ENCODE measurements at regions not wholly inside any gene's neighbourhood (a gene's known extent, or its start where the extent isn't known, plus 50 kb on each side); places are given as distances from the start of the nearest gene placed in this dataset.

DNA sequence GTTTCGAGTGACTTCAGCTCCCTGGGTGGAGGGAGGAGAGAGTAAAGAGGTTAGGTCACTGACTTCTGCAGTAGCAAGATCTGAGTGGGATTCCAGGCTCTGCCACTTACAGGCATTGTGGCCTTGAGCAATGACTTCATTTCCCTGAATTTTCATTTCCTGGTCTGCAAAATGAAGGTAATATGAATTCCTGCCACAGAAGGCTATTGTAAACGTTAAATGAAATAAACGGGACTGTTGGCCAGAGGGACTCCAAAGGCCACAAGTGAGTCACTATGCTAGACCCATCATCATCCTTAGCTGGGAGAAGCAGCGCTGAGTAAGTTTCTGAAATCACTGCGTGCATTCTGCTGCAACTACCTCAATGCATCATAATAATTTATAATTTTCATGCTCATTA lies 807.8 kb downstream of the AACS start:
- H3K9me3 Mint-ChIP-seq (ENCODE audit: low read depth), result no peaks in the 10 kb centered on the region
- no peak for DNase-seq (ENCODE audit: low spot score, unreplicated experiment)
- H3K4me3 Mint-ChIP-seq (ENCODE audit: low read depth), result no peak overlapping the region
- TF ChIP-seq CTCF (IDR thresholded peaks at IDR 0.05; ENCODE audit: unreplicated experiment), result no peak
- H3K4me1 Mint-ChIP-seq (ENCODE audit: low read depth), result no peaks in the 10 kb centered on the region
- no peak overlapping the region for H3K27ac Mint-ChIP-seq
- no peaks in the 10 kb centered on the region for H3K27me3 Mint-ChIP-seq
- no peaks in the 10 kb centered on the region for H3K36me3 Mint-ChIP-seq (ENCODE audit: insufficient read depth)

GRCh38 chr12:125878483-125878882 lies 813.2 kb downstream of the AACS start:
- no peak overlapping the region for H3K27ac Mint-ChIP-seq
- H3K36me3 Mint-ChIP-seq (ENCODE audit: insufficient read depth), result no peaks in the 10 kb centered on the region
- no peaks in the 10 kb centered on the region for H3K9me3 Mint-ChIP-seq (ENCODE audit: low read depth)

DNA sequence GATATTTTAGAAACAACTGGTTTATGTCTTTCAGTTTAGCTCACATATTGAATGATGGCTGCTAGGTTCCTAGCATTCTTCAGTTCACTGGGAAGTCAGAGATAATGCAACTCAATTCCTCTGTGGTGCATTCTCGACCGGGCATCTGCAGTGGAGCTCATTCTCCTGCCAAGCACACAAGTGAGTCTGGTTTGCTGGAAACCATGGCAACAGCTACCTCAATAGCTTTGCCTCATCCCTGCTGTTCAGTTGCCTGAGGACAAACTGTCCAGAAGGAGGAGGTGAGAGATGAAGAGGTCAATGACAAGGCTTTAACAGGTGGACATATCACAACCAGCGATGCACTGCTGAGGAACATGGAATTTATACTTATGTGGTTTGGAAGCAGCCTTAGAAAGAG lies 816.9 kb downstream of the AACS start:
- TF ChIP-seq CTCF (IDR thresholded peaks at IDR 0.05; ENCODE audit: unreplicated experiment), result no peak
- Mint-ChIP-seq H3K9me3 (ENCODE audit: low read depth) (peaks cover 2% of the 10 kb centered on the region), H3K4me1 (ENCODE audit: low read depth) (no peaks in the 10 kb centered on the region), H3K27me3 (peaks cover 8% of the 10 kb centered on the region), H3K27ac (no peak overlapping the region), H3K36me3 (ENCODE audit: insufficient read depth) (no peaks in the 10 kb centered on the region), H3K4me3 (ENCODE audit: low read depth) (no peak overlapping the region)
- DNase-seq (ENCODE audit: low spot score, unreplicated experiment), result no peak

More at GRCh38 chr12:125878483-125878882, 813.2 kb downstream of the AACS start:
- Mint-ChIP-seq H3K4me1 (ENCODE audit: low read depth) (no peaks in the 10 kb centered on the region), H3K27me3 (peaks cover 8% of the 10 kb centered on the region), H3K4me3 (ENCODE audit: low read depth) (no peak overlapping the region)
- no peak for DNase-seq (ENCODE audit: low spot score, unreplicated experiment)
- TF ChIP-seq CTCF (IDR thresholded peaks at IDR 0.05; ENCODE audit: unreplicated experiment), result no peak

DNA sequence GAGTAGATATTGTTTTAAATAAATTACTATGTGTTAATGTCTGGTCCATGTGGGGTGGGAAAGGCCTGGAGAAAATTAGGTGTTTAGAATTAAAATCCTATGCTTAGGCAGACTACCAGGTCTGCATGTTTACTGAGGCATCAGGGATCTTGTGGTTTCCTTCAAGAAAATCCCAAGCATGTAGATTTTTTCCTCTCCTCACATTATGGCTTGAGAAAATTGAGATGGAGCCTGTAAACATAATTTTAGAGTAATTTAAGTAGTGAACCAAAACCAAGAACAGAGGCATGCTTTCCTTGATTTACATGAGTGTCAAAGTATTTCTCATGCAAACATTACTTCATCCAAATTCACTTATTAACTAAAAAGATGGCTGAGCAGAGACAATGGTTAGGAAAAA lies 823.7 kb downstream of the AACS start:
- H3K27ac Mint-ChIP-seq, result no peak overlapping the region
- no peak for DNase-seq (ENCODE audit: low spot score, unreplicated experiment)
- H3K4me1 Mint-ChIP-seq (ENCODE audit: low read depth), result peaks cover 16% of the 10 kb centered on the region
- TF ChIP-seq CTCF (IDR thresholded peaks at IDR 0.05; ENCODE audit: unreplicated experiment), result no peak
- H3K27me3 Mint-ChIP-seq, result no peaks in the 10 kb centered on the region
- H3K9me3 Mint-ChIP-seq (ENCODE audit: low read depth), result peaks cover 3% of the 10 kb centered on the region
- no peaks in the 10 kb centered on the region for H3K36me3 Mint-ChIP-seq (ENCODE audit: insufficient read depth)
- no peak overlapping the region for H3K4me3 Mint-ChIP-seq (ENCODE audit: low read depth)

DNA sequence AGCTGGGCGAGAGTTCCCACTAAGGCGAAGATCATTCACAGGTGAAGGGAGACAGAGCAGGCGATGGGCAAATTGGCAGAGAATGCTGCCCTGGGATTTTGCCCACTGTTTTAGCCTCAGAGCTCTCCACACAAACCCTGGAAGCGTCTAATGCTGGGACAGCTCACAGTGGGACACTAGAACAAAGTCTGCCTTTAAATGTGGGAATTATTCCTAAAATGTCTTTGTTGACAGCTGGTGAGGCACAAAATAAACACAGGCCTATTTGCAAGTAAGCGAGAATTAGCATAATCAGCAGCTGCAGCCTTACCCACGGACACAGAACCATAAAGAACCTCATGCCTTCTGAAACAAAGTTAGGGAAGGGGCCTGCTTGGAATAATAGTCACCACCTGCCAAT lies 824.5 kb downstream of the AACS start:
- Mint-ChIP-seq H3K27me3 (no peaks in the 10 kb centered on the region), H3K4me1 (ENCODE audit: low read depth) (peaks cover 16% of the 10 kb centered on the region), H3K36me3 (ENCODE audit: insufficient read depth) (no peaks in the 10 kb centered on the region), H3K4me3 (ENCODE audit: low read depth) (no peak overlapping the region), H3K27ac (no peak overlapping the region), H3K9me3 (ENCODE audit: low read depth) (peaks cover 3% of the 10 kb centered on the region)
- no peak for DNase-seq (ENCODE audit: low spot score, unreplicated experiment)
- no peak for TF ChIP-seq CTCF (IDR thresholded peaks at IDR 0.05; ENCODE audit: unreplicated experiment)

All from progenitor cell of endocrine pancreas (in vitro differentiated cells).